ENCODE measurements at regions not wholly inside any gene's neighbourhood (a gene's known extent, or its start where the extent isn't known, plus 50 kb on each side); places are given as distances from the start of the nearest gene placed in this dataset.

DNA sequence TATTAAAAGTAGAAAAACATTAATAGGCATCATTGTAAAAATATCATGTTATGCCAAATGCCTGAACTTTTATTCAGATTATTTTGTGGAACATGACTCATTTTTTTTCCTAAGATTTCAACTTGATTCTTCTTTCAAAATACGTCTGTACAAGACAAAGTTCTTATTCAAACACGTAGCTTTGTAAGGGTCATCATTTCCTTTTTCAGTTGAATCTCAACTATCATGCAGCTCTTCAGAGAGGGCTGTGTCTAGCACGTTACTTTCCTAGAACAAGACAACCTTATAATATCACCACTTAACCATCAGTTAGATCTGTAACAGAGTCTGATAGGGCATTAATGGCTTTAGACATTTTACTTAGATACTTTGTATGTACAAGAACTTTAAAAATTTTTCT, 608.9 kb downstream of the AMY1C start:
- no peak overlapping the region for H3K4me2 ChIP-seq (replicated peaks; ENCODE audit: low read depth, low read length, poor library complexity, severe bottlenecking)
- 83% methylated on average over 1 of the region's 3 CpGs for WGBS (ENCODE audit: insufficient coverage)
- ATAC-seq (ENCODE audit: low read depth) (no peak), DNase-seq (no peak)
- intact Hi-C loops (cut with micrococcal nuclease) = no loop called here
- no peaks in the 10 kb centered on the region for H3K4me1 Mint-ChIP-seq
- H4K20me1 ChIP-seq (ENCODE audit: control insufficient read depth, insufficient read depth, low read length, poor library complexity, severe bottlenecking) = no peaks in the 10 kb centered on the region
- H3K27ac Mint-ChIP-seq = no peak overlapping the region
- no peaks in the 10 kb centered on the region for H3K36me3 ChIP-seq (replicated peaks in 1 of 2; ENCODE audit: control extremely low read depth in 1 of 2, control insufficient read depth in 1 of 2, extremely low read depth in 1 of 2, insufficient read depth in 2 of 2, low read length in 1 of 2)
- H3K4me1 ChIP-seq (ENCODE audit: control insufficient read depth in 2 of 2, insufficient read depth in 2 of 2, low read length in 2 of 2) = no peaks in the 10 kb centered on the region
- no peak for TF ChIP-seq EZH2 (IDR thresholded peaks at IDR 0.05; ENCODE audit: borderline replicate concordance, insufficient read depth, low read depth, low read length, poor library complexity, severe bottlenecking)
- TF ChIP-seq, protein P1, sequence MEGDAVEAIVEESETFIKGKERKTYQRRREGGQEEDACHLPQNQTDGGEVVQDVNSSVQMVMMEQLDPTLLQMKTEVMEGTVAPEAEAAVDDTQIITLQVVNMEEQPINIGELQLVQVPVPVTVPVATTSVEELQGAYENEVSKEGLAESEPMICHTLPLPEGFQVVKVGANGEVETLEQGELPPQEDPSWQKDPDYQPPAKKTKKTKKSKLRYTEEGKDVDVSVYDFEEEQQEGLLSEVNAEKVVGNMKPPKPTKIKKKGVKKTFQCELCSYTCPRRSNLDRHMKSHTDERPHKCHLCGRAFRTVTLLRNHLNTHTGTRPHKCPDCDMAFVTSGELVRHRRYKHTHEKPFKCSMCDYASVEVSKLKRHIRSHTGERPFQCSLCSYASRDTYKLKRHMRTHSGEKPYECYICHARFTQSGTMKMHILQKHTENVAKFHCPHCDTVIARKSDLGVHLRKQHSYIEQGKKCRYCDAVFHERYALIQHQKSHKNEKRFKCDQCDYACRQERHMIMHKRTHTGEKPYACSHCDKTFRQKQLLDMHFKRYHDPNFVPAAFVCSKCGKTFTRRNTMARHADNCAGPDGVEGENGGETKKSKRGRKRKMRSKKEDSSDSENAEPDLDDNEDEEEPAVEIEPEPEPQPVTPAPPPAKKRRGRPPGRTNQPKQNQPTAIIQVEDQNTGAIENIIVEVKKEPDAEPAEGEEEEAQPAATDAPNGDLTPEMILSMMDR (IDR thresholded peaks at IDR 0.05) = no peak
- no peak overlapping the region for H3K4me3 Mint-ChIP-seq
- no peak overlapping the region for H3K9ac ChIP-seq (ENCODE audit: low read length)
- no peak overlapping the region for H3K4me3 ChIP-seq (ENCODE audit: control extremely low read depth in 1 of 5, extremely low read depth in 1 of 5, insufficient read depth in 1 of 5, low read depth in 2 of 5, low read length in 4 of 5)
- H3K9me3 Mint-ChIP-seq (ENCODE audit: insufficient read depth) = no peaks in the 10 kb centered on the region
- POLR2A ChIA-PET = no interaction called here
- H3K27me3 Mint-ChIP-seq = no peaks in the 10 kb centered on the region
- H2AFZ ChIP-seq (ENCODE audit: insufficient read depth, low read depth, low read length, poor library complexity, severe bottlenecking) = no peak overlapping the region
- H3K79me2 ChIP-seq (ENCODE audit: control insufficient read depth, insufficient read depth, low read length) = no peaks in the 10 kb centered on the region
- no peaks in the 10 kb centered on the region for H3K27me3 ChIP-seq (replicated peaks in 1 of 4; ENCODE audit: control extremely low read depth in 1 of 4, control insufficient read depth in 3 of 4, insufficient read depth in 4 of 4, low read length in 3 of 4)
- no peak overlapping the region for H3K27ac ChIP-seq (ENCODE audit: low read length in 2 of 2)
- H3K9me3 ChIP-seq (ENCODE audit: control extremely low read depth in 1 of 3, control insufficient read depth in 2 of 3, insufficient read depth in 1 of 3, low read length in 2 of 3) = no peaks in the 10 kb centered on the region
- CTCF ChIA-PET = no interaction called here

GRCh38 chr1:104378414-104378813, 628.7 kb downstream of the AMY1C start:
- Histone ChIP-seq H4K20me1 (ENCODE audit: control insufficient read depth, insufficient read depth, low read length, poor library complexity, severe bottlenecking) (no peaks in the 10 kb centered on the region), H3K27ac (ENCODE audit: low read length in 2 of 2) (no peak overlapping the region), H3K9ac (ENCODE audit: low read length) (no peak overlapping the region), H3K4me2 (replicated peaks; ENCODE audit: low read depth, low read length, poor library complexity, severe bottlenecking) (no peak overlapping the region), H2AFZ (ENCODE audit: insufficient read depth, low read depth, low read length, poor library complexity, severe bottlenecking) (no peak overlapping the region), H3K4me1 (ENCODE audit: control insufficient read depth in 2 of 2, insufficient read depth in 2 of 2, low read length in 2 of 2) (no peaks in the 10 kb centered on the region), H3K9me3 (ENCODE audit: control extremely low read depth in 1 of 3, control insufficient read depth in 2 of 3, insufficient read depth in 1 of 3, low read length in 2 of 3) (no peaks in the 10 kb centered on the region), H3K4me3 (ENCODE audit: control extremely low read depth in 1 of 5, extremely low read depth in 1 of 5, insufficient read depth in 1 of 5, low read depth in 2 of 5, low read length in 4 of 5) (no peak overlapping the region), H3K27me3 (replicated peaks in 1 of 4; ENCODE audit: control extremely low read depth in 1 of 4, control insufficient read depth in 3 of 4, insufficient read depth in 4 of 4, low read length in 3 of 4) (no peaks in the 10 kb centered on the region), H3K79me2 (ENCODE audit: control insufficient read depth, insufficient read depth, low read length) (no peaks in the 10 kb centered on the region), H3K36me3 (replicated peaks in 1 of 2; ENCODE audit: control extremely low read depth in 1 of 2, control insufficient read depth in 1 of 2, extremely low read depth in 1 of 2, insufficient read depth in 2 of 2, low read length in 1 of 2) (no peaks in the 10 kb centered on the region)
- Mint-ChIP-seq H3K27ac (no peak overlapping the region), H3K9me3 (ENCODE audit: insufficient read depth) (no peaks in the 10 kb centered on the region), H3K4me3 (no peak overlapping the region), H3K27me3 (no peaks in the 10 kb centered on the region), H3K4me1 (no peaks in the 10 kb centered on the region)
- DNase-seq (no peak), ATAC-seq (ENCODE audit: low read depth) (no peak)
- POLR2A ChIA-PET = no interaction called here
- no CpG with 5 or more reads among the region's 1 CpG for WGBS (ENCODE audit: insufficient coverage)
- TF ChIP-seq EZH2 (IDR thresholded peaks at IDR 0.05; ENCODE audit: borderline replicate concordance, insufficient read depth, low read depth, low read length, poor library complexity, severe bottlenecking) = no peak
- TF ChIP-seq, protein P1 (IDR thresholded peaks at IDR 0.05) = no peak
- CTCF ChIA-PET = no interaction called here
- intact Hi-C loops (cut with micrococcal nuclease) = no loop called here
